ENCODE measurements at regions not wholly inside any gene's neighbourhood (a gene's known extent, or its start where the extent isn't known, plus 50 kb on each side); places are given as distances from the start of the nearest gene placed in this dataset.

GRCh38 chr4:59409647-59410046, 1790.5 kb upstream of the ADGRL3 start:
- CTCF ChIA-PET = no interaction called here
- intact Hi-C loops (cut with micrococcal nuclease; ENCODE audit: unreplicated experiment) = no loop called here
- Mint-ChIP-seq H3K27me3 (ENCODE audit: unreplicated experiment) (no peaks in the 10 kb centered on the region), H3K4me3 (ENCODE audit: low read depth, unreplicated experiment) (no peak overlapping the region), H3K27ac (ENCODE audit: unreplicated experiment) (no peak overlapping the region), H3K9me3 (ENCODE audit: low read depth, unreplicated experiment) (peaks cover 2% of the 10 kb centered on the region), H3K4me1 (ENCODE audit: low read depth, unreplicated experiment) (no peaks in the 10 kb centered on the region), H3K36me3 (ENCODE audit: insufficient read depth, unreplicated experiment) (no peaks in the 10 kb centered on the region)
- BruUV-seq (replicated peaks) = no TSS peak
- DNase-seq = no peak
- no peak for TF ChIP-seq CTCF (IDR thresholded peaks at IDR 0.05; ENCODE audit: unreplicated experiment)

- Mint-ChIP-seq H3K27me3 (ENCODE audit: unreplicated experiment) (no peaks in the 10 kb centered on the region), H3K4me3 (ENCODE audit: low read depth, unreplicated experiment) (no peak overlapping the region), H3K9me3 (ENCODE audit: low read depth, unreplicated experiment) (peaks cover 5% of the 10 kb centered on the region), H3K4me1 (ENCODE audit: low read depth, unreplicated experiment) (no peaks in the 10 kb centered on the region), H3K36me3 (ENCODE audit: insufficient read depth, unreplicated experiment) (no peaks in the 10 kb centered on the region), H3K27ac (ENCODE audit: unreplicated experiment) (no peak overlapping the region)
- DNase-seq = no peak
- intact Hi-C loops (cut with micrococcal nuclease; ENCODE audit: unreplicated experiment) = no loop called here
- TF ChIP-seq CTCF (IDR thresholded peaks at IDR 0.05; ENCODE audit: unreplicated experiment) = no peak
- CTCF ChIA-PET = no interaction called here
- BruUV-seq (replicated peaks) = no TSS peak
These were observed 1787.4 kb upstream of the ADGRL3 start for GRCh38 chr4:59412739-59413138.

GRCh38 chr4:59455751-59456150, 1744.4 kb upstream of the ADGRL3 start:
- Mint-ChIP-seq H3K9me3 (ENCODE audit: low read depth, unreplicated experiment) (peaks cover 6% of the 10 kb centered on the region), H3K27me3 (ENCODE audit: unreplicated experiment) (no peaks in the 10 kb centered on the region), H3K4me3 (ENCODE audit: low read depth, unreplicated experiment) (no peak overlapping the region), H3K36me3 (ENCODE audit: insufficient read depth, unreplicated experiment) (no peaks in the 10 kb centered on the region), H3K27ac (ENCODE audit: unreplicated experiment) (no peak overlapping the region), H3K4me1 (ENCODE audit: low read depth, unreplicated experiment) (no peaks in the 10 kb centered on the region)
- no peak for DNase-seq
- CTCF ChIA-PET = no interaction called here
- no TSS peak for BruUV-seq (replicated peaks)
- intact Hi-C loops (cut with micrococcal nuclease; ENCODE audit: unreplicated experiment) = no loop called here
- no peak for TF ChIP-seq CTCF (IDR thresholded peaks at IDR 0.05; ENCODE audit: unreplicated experiment)

GRCh38 chr4:59457576-59457975, 1742.5 kb upstream of the ADGRL3 start:
- H3K4me1 Mint-ChIP-seq (ENCODE audit: low read depth, unreplicated experiment) = no peaks in the 10 kb centered on the region
- no peak for TF ChIP-seq CTCF (IDR thresholded peaks at IDR 0.05; ENCODE audit: unreplicated experiment)
- H3K36me3 Mint-ChIP-seq (ENCODE audit: insufficient read depth, unreplicated experiment) = no peaks in the 10 kb centered on the region
- H3K4me3 Mint-ChIP-seq (ENCODE audit: low read depth, unreplicated experiment) = no peak overlapping the region
- no peak overlapping the region for H3K27ac Mint-ChIP-seq (ENCODE audit: unreplicated experiment)
- H3K27me3 Mint-ChIP-seq (ENCODE audit: unreplicated experiment) = no peaks in the 10 kb centered on the region
- CTCF ChIA-PET = no interaction called here
- DNase-seq = no peak
- intact Hi-C loops (cut with micrococcal nuclease; ENCODE audit: unreplicated experiment) = no loop called here
- peaks cover 5% of the 10 kb centered on the region for H3K9me3 Mint-ChIP-seq (ENCODE audit: low read depth, unreplicated experiment)
- BruUV-seq (replicated peaks) = no TSS peak

- BruUV-seq (replicated peaks) = no TSS peak
- no peak overlapping the region for H3K27ac Mint-ChIP-seq (ENCODE audit: unreplicated experiment)
- CTCF ChIA-PET = no interaction called here
- no peaks in the 10 kb centered on the region for H3K36me3 Mint-ChIP-seq (ENCODE audit: insufficient read depth, unreplicated experiment)
- H3K9me3 Mint-ChIP-seq (ENCODE audit: low read depth, unreplicated experiment) = no peaks in the 10 kb centered on the region
- TF ChIP-seq CTCF (IDR thresholded peaks at IDR 0.05; ENCODE audit: unreplicated experiment) = no peak
- no peak for DNase-seq
- H3K4me1 Mint-ChIP-seq (ENCODE audit: low read depth, unreplicated experiment) = no peaks in the 10 kb centered on the region
- intact Hi-C loops (cut with micrococcal nuclease; ENCODE audit: unreplicated experiment) = no loop called here
- no peak overlapping the region for H3K4me3 Mint-ChIP-seq (ENCODE audit: low read depth, unreplicated experiment)
- no peaks in the 10 kb centered on the region for H3K27me3 Mint-ChIP-seq (ENCODE audit: unreplicated experiment)
These were observed 1715.2 kb upstream of the ADGRL3 start for GRCh38 chr4:59484944-59485343.

Data from Calu3 (cell line).